MM.1S (cell line): ENCODE measurements at regions not wholly inside any gene's neighbourhood (a gene's known extent, or its start where the extent isn't known, plus 50 kb on each side); places are given as distances from the start of the nearest gene placed in this dataset.

Experiments used
- DNase-seq: peaks from one replicate; pipeline ENCODE4 v3.0.0-alpha.2; 2015
- H2AFZ ChIP-seq: fragments of 300-600 bp; sonication (generic); 2 replicates; pipeline ENCODE4 v1.6.0; 2016; ENCODE audit warnings: antibody characterized with exemption, low read length
- H3F3A ChIP-seq: fragments of 300-600 bp; sonication (generic); 2 replicates; pipeline ENCODE4 v1.6.1; 2016; ENCODE audit warnings: mild to moderate bottlenecking, antibody characterized with exemption, low read length, moderate library complexity, mixed read lengths; ENCODE audit not compliant: insufficient read depth
- H3K27ac ChIP-seq: fragments of 300-600 bp; sonication (generic); 2 replicates; pipeline ENCODE4 v1.5.1; 2016; ENCODE audit warnings: mild to moderate bottlenecking, low read length
- H3K27me3 ChIP-seq: fragments of 300-600 bp; sonication (generic); replicated peaks from 2 replicates; pipeline ENCODE4 v1.6.0; 2016; ENCODE audit warnings: low read length; ENCODE audit not compliant: insufficient read depth
- H3K36me3 ChIP-seq: fragments of 300-600 bp; sonication (generic); replicated peaks from 2 replicates; pipeline ENCODE4 v1.6.1; 2016; ENCODE audit warnings: mild to moderate bottlenecking, low read length, mixed read lengths; ENCODE audit not compliant: insufficient read depth
- H3K4me1 ChIP-seq: fragments of 300-600 bp; sonication (generic); 2 replicates; pipeline ENCODE4 v1.6.1; 2016; ENCODE audit warnings: low read length, mixed read lengths
- H3K4me2 ChIP-seq: fragments of 300-600 bp; sonication (generic); 2 replicates; pipeline ENCODE4 v1.6.0; 2016; ENCODE audit warnings: low read depth, low read length
- H3K4me3 ChIP-seq: fragments of 300-600 bp; sonication (generic); 2 replicates; pipeline ENCODE4 v1.5.1; 2016; ENCODE audit warnings: low read length, mixed read lengths
- H3K79me2 ChIP-seq: fragments of 300-600 bp; sonication (generic); 2 replicates; pipeline ENCODE4 v1.6.1; 2016; ENCODE audit warnings: mixed run types, low read length, mixed read lengths
- H3K9ac ChIP-seq: fragments of 300-600 bp; sonication (generic); 2 replicates; pipeline ENCODE4 v1.6.1; 2016; ENCODE audit warnings: low read length, mixed read lengths
- H3K9me2 ChIP-seq: fragments of 300-600 bp; sonication (generic); replicated peaks from 2 replicates; pipeline ENCODE4 v1.6.1; 2016; ENCODE audit warnings: mild to moderate bottlenecking, low read length, mixed read lengths; ENCODE audit not compliant: insufficient read depth
- H3K9me3 ChIP-seq: fragments of 300-600 bp; sonication (generic); replicated peaks from 2 replicates; pipeline ENCODE4 v1.6.1; 2016; ENCODE audit warnings: mild to moderate bottlenecking, low read length, mixed read lengths; ENCODE audit not compliant: insufficient read depth
- H4K20me1 ChIP-seq: fragments of 300-600 bp; sonication (generic); 2 replicates; pipeline ENCODE4 v1.6.1; 2016; ENCODE audit warnings: mild to moderate bottlenecking, low read length, moderate library complexity, mixed read lengths; ENCODE audit not compliant: insufficient read depth
- EZH2 ChIP-seq: fragments of 300-600 bp; sonication (generic); optimal IDR thresholded peaks from 2 replicates; pipeline ENCODE3; 2017; ENCODE audit warnings: low read depth, mild to moderate bottlenecking, antibody characterized with exemption, low read length, mixed read lengths
- EZH2phosphoT487 ChIP-seq: fragments of 300-600 bp; sonication (generic); IDR thresholded peaks from 2 replicates; pipeline ENCODE4 v1.6.1; 2018; ENCODE audit warnings: antibody characterized with exemption, low read length
- TF ChIP-seq, protein P1 (sequence below): fragments of 300-600 bp; sonication (generic); IDR thresholded peaks from 2 replicates; pipeline ENCODE4 v1.5.1; 2016; ENCODE audit warnings: antibody characterized with exemption, low read length, mixed read lengths

GRCh38 chr9:96086936-96087571 lies 211.6 kb downstream of the ERCC6L2 start:
- no peaks in the 10 kb centered on the region for H3K4me1 ChIP-seq
- no peaks in the 10 kb centered on the region for H4K20me1 ChIP-seq
- no peak overlapping the region for H3K27ac ChIP-seq
- no peak overlapping the region for H2AFZ ChIP-seq
- DNase-seq, result no peak
- TF ChIP-seq EZH2phosphoT487, result no peak
- TF ChIP-seq EZH2, result no peak
- TF ChIP-seq, protein P1, sequence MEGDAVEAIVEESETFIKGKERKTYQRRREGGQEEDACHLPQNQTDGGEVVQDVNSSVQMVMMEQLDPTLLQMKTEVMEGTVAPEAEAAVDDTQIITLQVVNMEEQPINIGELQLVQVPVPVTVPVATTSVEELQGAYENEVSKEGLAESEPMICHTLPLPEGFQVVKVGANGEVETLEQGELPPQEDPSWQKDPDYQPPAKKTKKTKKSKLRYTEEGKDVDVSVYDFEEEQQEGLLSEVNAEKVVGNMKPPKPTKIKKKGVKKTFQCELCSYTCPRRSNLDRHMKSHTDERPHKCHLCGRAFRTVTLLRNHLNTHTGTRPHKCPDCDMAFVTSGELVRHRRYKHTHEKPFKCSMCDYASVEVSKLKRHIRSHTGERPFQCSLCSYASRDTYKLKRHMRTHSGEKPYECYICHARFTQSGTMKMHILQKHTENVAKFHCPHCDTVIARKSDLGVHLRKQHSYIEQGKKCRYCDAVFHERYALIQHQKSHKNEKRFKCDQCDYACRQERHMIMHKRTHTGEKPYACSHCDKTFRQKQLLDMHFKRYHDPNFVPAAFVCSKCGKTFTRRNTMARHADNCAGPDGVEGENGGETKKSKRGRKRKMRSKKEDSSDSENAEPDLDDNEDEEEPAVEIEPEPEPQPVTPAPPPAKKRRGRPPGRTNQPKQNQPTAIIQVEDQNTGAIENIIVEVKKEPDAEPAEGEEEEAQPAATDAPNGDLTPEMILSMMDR, result no peak
- H3F3A ChIP-seq, result no peaks in the 10 kb centered on the region
- no peak overlapping the region for H3K4me3 ChIP-seq
- no peaks in the 10 kb centered on the region for H3K36me3 ChIP-seq
- no peaks in the 10 kb centered on the region for H3K9me2 ChIP-seq
- no peaks in the 10 kb centered on the region for H3K27me3 ChIP-seq
- H3K79me2 ChIP-seq, result no peaks in the 10 kb centered on the region
- H3K9ac ChIP-seq, result no peak overlapping the region
- H3K9me3 ChIP-seq, result no peaks in the 10 kb centered on the region
- H3K4me2 ChIP-seq, result no peak overlapping the region

GRCh38 chr9:96085491-96086143 lies 210.1 kb downstream of the ERCC6L2 start:
- H3K9me2 ChIP-seq, result no peaks in the 10 kb centered on the region
- H3K4me1 ChIP-seq, result no peaks in the 10 kb centered on the region
- no peaks in the 10 kb centered on the region for H4K20me1 ChIP-seq
- H3K27ac ChIP-seq, result no peak overlapping the region
- H3K27me3 ChIP-seq, result no peaks in the 10 kb centered on the region
- no peak overlapping the region for H3K4me2 ChIP-seq
- no peaks in the 10 kb centered on the region for H3F3A ChIP-seq
- no peak overlapping the region for H2AFZ ChIP-seq
- H3K36me3 ChIP-seq, result no peaks in the 10 kb centered on the region
- H3K9ac ChIP-seq, result no peak overlapping the region
- no peaks in the 10 kb centered on the region for H3K9me3 ChIP-seq
- TF ChIP-seq, protein P1, result no peak
- no peak for TF ChIP-seq EZH2
- TF ChIP-seq EZH2phosphoT487, result no peak
- DNase-seq, result no peak
- H3K4me3 ChIP-seq, result no peak overlapping the region
- H3K79me2 ChIP-seq, result no peaks in the 10 kb centered on the region

GRCh38 chr9:96084331-96084734 lies 208.8 kb downstream of the ERCC6L2 start:
- TF ChIP-seq, protein P1, result no peak
- no peak for TF ChIP-seq EZH2
- TF ChIP-seq EZH2phosphoT487, result no peak
- Histone ChIP-seq H3F3A (no peaks in the 10 kb centered on the region), H3K36me3 (no peaks in the 10 kb centered on the region), H3K9me3 (no peaks in the 10 kb centered on the region), H3K4me2 (no peak overlapping the region), H2AFZ (no peak overlapping the region), H3K27me3 (no peaks in the 10 kb centered on the region), H4K20me1 (no peaks in the 10 kb centered on the region), H3K4me3 (no peak overlapping the region), H3K79me2 (no peaks in the 10 kb centered on the region), H3K27ac (no peak overlapping the region), H3K9me2 (no peaks in the 10 kb centered on the region), H3K9ac (no peak overlapping the region), H3K4me1 (no peaks in the 10 kb centered on the region)
- DNase-seq, result no peak
